HG03457 (cell line): ENCODE measurements at regions not wholly inside any gene's neighbourhood (a gene's known extent, or its start where the extent isn't known, plus 50 kb on each side); places are given as distances from the start of the nearest gene placed in this dataset.
"Not testable (repeated sequence)": the region's sequence is repeated elsewhere in the genome, so short reads cannot be mapped to it uniquely, and the experiment has no call there.

Source experiments
- ATAC-seq: cut with Tn5 transposase; IDR thresholded peaks from one replicate; pipeline ENCODE4 v1.9.1; 2021; ENCODE audit warnings: moderate number of reproducible peaks; ENCODE audit not compliant: unreplicated experiment

- no peak for ATAC-seq
Measured at GRCh38 chr2:64742678-64743077, 89.0 kb upstream of the SERTAD2 start.

- no peak for ATAC-seq
Measured at GRCh38 chr2:64743739-64744330, 90.1 kb upstream of the SERTAD2 start.

GRCh38 chr2:64745562-64745961 is 91.8 kb upstream of the SERTAD2 start:
- no peak for ATAC-seq

- not testable (repeated sequence) for ATAC-seq
Measured at GRCh38 chr2:64747690-64748091, 94.0 kb upstream of the SERTAD2 start.

- no peak for ATAC-seq
Measured at GRCh38 chr2:64748147-64748546, 94.4 kb upstream of the SERTAD2 start.

- no peak for ATAC-seq
Measured at GRCh38 chr2:64748561-64748960, 94.8 kb upstream of the SERTAD2 start.

- no peak for ATAC-seq
Measured at GRCh38 chr2:64749446-64749845, 95.7 kb upstream of the SERTAD2 start.

GRCh38 chr2:64750001-64750816 is 96.5 kb upstream of the SERTAD2 start:
- ATAC-seq, result no peak

GRCh38 chr2:64750817-64751285 is 97.1 kb upstream of the SERTAD2 start:
- peak; percentile 76 for ATAC-seq

GRCh38 chr2:64751286-64752260 is 97.9 kb upstream of the SERTAD2 start:
- ATAC-seq, result peak; percentile 75

GRCh38 chr2:64753399-64753798 is 99.7 kb upstream of the SERTAD2 start:
- ATAC-seq, result no peak

GRCh38 chr2:64754570-64754969 is 100.9 kb upstream of the SERTAD2 start:
- no peak for ATAC-seq

GRCh38 chr2:64757126-64757525 is 103.4 kb upstream of the SERTAD2 start:
- ATAC-seq, result no peak

- ATAC-seq, result no peak
Measured at GRCh38 chr2:64760128-64760527, 106.4 kb upstream of the SERTAD2 start.

- ATAC-seq, result no peak
Measured at GRCh38 chr2:64762301-64762997, 108.7 kb upstream of the SERTAD2 start.

GRCh38 chr2:64763126-64763525 is 109.4 kb upstream of the SERTAD2 start:
- no peak for ATAC-seq

GRCh38 chr2:64765160-64765805 is 111.6 kb upstream of the SERTAD2 start:
- no peak for ATAC-seq

- no peak for ATAC-seq
Measured at GRCh38 chr2:64766841-64767669, 113.3 kb upstream of the SERTAD2 start.
